ENCODE measurements at regions not wholly inside any gene's neighbourhood (a gene's known extent, or its start where the extent isn't known, plus 50 kb on each side); places are given as distances from the start of the nearest gene placed in this dataset.

GRCh38 chr22:22815397-22816170 lies 72.0 kb upstream of the IGLL5 start:
- TF ChIP-seq CTCF (IDR thresholded peaks at IDR 0.05; ENCODE audit: low read depth, low read length) (no peak), POLR2A (IDR thresholded peaks at IDR 0.05; ENCODE audit: extremely low read depth, insufficient read length) (no peak), MYC (IDR thresholded peaks at IDR 0.05; ENCODE audit: low read depth, low read length) (no peak)
